Right lobe of liver (tissue), 4 donors: ENCODE measurements at regions not wholly inside any gene's neighbourhood (a gene's known extent, or its start where the extent isn't known, plus 50 kb on each side); places are given as distances from the start of the nearest gene placed in this dataset.

ENCODE experiments used
- POLR2A ChIP-seq: fragments of 450-650 bp; IDR thresholded peaks from one replicate; pipeline ENCODE4 v1.6.1; 2017; ENCODE audit warnings: antibody characterized with exemption, mild to moderate bottlenecking
- TF ChIP-seq, protein P1 (sequence below), 4 donors: fragments of 200-600 bp in 3 of 4; fragments of 450-650 bp in 1 of 4; IDR thresholded peaks; one replicate each; pipeline versions ENCODE4 v1.5.1 to v1.8.0; 2016 to 2022; ENCODE audit warnings: antibody characterized with exemption in 4 of 4, mild to moderate bottlenecking in 2 of 4
- donor health status: DM: no; HTN: no; CAD: no.
- donor health status: DM: no; HTN: no; CAD: no.
- donor health status: DM: no; HTN: yes; CAD: no.

DNA sequence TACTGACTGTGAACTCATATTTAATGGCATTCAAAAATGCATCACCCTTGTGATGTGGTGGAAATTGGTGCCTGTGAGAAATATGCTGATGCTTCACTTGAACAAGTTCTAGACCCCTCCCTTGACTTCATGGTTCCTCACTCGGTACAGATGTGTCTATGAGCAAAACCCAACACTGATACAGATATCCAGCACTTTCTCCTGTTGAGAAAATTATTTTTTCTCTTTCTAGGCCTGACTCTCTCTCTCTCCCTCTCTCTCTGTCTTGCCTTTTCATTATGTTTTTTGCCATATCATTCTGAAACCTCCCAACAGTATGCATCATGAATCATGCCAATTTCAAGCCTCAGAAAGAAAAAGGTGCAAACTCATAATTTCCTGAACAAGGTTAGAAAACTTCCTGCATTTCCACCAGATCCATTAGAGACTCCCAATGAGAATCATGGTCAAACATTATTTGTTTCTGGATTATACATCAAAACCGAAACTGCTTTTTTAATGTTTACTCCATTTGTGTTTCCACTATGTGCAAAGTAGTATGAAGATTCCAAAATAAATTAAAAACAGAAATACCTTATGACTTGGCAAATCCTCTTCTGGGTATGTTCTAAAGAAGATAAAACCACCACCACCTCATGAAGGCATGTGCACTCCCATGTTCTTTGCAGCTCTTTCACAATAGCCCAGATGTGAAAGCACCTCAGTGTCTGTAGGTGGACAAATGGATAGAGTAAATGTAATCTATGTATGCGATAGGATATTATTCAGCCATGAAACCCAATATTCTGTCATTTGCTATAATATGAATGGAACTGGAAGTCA lies 543.6 kb downstream of the TMEM121 start:
- TF ChIP-seq, protein P1, sequence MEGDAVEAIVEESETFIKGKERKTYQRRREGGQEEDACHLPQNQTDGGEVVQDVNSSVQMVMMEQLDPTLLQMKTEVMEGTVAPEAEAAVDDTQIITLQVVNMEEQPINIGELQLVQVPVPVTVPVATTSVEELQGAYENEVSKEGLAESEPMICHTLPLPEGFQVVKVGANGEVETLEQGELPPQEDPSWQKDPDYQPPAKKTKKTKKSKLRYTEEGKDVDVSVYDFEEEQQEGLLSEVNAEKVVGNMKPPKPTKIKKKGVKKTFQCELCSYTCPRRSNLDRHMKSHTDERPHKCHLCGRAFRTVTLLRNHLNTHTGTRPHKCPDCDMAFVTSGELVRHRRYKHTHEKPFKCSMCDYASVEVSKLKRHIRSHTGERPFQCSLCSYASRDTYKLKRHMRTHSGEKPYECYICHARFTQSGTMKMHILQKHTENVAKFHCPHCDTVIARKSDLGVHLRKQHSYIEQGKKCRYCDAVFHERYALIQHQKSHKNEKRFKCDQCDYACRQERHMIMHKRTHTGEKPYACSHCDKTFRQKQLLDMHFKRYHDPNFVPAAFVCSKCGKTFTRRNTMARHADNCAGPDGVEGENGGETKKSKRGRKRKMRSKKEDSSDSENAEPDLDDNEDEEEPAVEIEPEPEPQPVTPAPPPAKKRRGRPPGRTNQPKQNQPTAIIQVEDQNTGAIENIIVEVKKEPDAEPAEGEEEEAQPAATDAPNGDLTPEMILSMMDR (IDR thresholded peaks at IDR 0.05), result no peak
- TF ChIP-seq POLR2A, result no peak
